ENCODE measurements at regions not wholly inside any gene's neighbourhood (a gene's known extent, or its start where the extent isn't known, plus 50 kb on each side); places are given as distances from the start of the nearest gene placed in this dataset.

DNA sequence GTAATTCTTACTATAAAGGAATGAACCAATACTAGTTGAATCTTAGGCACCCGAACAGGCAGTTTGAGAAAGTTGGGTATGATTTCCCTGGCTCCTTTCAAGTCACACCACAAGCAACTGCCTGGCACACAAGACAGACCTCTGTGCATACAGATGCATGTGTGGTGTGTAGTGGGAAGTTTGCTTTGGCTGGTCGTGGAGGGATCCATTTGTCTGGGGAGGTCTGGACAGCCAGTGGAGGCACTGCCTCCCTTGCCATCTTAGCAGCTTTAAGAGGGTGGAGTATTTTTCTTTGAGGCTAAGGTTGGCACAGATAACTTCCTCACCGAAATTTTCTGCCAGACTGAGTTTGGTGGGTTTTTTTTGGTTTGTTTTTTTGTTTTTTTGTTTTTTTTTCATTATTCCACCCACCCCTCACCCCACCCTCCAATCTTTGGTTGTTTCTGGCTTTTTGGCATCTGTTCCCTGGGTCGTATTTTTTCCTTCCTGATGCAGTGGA is 97.1 kb downstream of the TMEM212 start:
- Histone ChIP-seq H3K36me3 (no peaks in the 10 kb centered on the region), H3K4me3 (no peak overlapping the region), H3K9me3 (no peaks in the 10 kb centered on the region), H3K4me1 (peaks cover 0 to 5% (median 0%) of the 10 kb centered on the region in 3 donors), H3K27me3 (no peaks in the 10 kb centered on the region), H3K27ac (no peak overlapping the region)
- WGBS, 2 donors (ENCODE audit: low coverage in 1 of 2): 67% methylated on average over 4 of the region's 4 CpGs; no CpG with 5 or more reads in 1 of the 2 donors
- no peak for ATAC-seq
- TF ChIP-seq POLR2A (IDR thresholded peaks at IDR 0.05) (no peak), POLR2AphosphoS5 (IDR thresholded peaks at IDR 0.05) (no peak), EP300 (IDR thresholded peaks at IDR 0.05) (no peak)
- TF ChIP-seq, protein P1, sequence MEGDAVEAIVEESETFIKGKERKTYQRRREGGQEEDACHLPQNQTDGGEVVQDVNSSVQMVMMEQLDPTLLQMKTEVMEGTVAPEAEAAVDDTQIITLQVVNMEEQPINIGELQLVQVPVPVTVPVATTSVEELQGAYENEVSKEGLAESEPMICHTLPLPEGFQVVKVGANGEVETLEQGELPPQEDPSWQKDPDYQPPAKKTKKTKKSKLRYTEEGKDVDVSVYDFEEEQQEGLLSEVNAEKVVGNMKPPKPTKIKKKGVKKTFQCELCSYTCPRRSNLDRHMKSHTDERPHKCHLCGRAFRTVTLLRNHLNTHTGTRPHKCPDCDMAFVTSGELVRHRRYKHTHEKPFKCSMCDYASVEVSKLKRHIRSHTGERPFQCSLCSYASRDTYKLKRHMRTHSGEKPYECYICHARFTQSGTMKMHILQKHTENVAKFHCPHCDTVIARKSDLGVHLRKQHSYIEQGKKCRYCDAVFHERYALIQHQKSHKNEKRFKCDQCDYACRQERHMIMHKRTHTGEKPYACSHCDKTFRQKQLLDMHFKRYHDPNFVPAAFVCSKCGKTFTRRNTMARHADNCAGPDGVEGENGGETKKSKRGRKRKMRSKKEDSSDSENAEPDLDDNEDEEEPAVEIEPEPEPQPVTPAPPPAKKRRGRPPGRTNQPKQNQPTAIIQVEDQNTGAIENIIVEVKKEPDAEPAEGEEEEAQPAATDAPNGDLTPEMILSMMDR (IDR thresholded peaks at IDR 0.05): no peak

GRCh38 chr3:171943262-171944117 is 95.9 kb upstream of the FNDC3B start:
- no peak overlapping the region for H3K4me3 ChIP-seq
- no peaks in the 10 kb centered on the region for H3K36me3 ChIP-seq
- TF ChIP-seq POLR2A (IDR thresholded peaks at IDR 0.05): no peak
- TF ChIP-seq, protein P1 (IDR thresholded peaks at IDR 0.05): no peak
- TF ChIP-seq POLR2AphosphoS5 (IDR thresholded peaks at IDR 0.05): no peak
- no peak for TF ChIP-seq EP300 (IDR thresholded peaks at IDR 0.05)
- no peaks in the 10 kb centered on the region for H3K27me3 ChIP-seq
- ATAC-seq: no peak
- no peak overlapping the region for H3K27ac ChIP-seq
- H3K9me3 ChIP-seq: no peaks in the 10 kb centered on the region
- 91 to 97% methylated on average over 9 to 10 of the region's 17 CpGs for WGBS, 2 donors (ENCODE audit: low coverage in 1 of 2)
- peaks cover 0 to 5% (median 0%) of the 10 kb centered on the region in 3 donors for H3K4me1 ChIP-seq

DNA sequence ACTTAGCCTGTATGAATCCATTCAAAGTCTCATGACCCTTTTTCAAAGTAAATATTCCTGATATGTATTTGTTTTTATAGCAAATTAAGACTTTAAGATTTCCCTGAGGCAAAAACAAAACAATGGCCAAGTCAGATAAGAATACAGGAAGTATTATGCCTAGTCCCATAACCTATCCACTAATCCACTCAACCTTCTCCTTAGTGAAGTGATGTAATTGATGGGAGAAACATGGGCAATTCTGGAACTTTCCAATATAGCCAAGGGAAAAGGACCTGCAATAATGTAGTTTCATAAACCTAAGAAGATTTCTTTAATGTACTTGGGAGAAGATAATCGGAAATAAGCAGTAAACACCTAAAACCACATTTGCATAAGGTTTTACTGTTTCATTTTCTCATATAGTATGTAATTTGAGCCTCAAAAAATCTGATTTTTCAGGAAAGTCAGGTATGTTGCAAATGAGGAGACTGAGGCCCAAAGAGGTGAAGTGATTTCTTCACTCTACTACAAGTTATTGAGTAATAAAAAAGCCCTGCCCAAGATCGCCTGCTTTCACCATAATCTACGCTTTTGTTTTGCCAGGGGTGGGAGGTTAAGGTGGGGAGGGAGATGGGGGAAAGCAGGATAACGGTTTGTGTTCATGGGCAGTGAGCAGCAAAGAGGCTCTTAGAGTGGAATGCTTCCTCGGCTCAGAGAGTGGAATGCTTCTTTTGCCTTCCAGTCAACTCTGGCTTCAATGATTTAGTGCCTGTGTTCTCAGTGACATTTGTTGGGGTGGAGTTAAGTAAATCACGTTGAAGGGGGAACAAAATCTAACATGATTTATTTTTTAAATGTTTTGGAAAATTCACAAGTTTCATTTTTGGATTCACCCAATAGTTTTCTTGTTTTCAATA is 95.0 kb upstream of the FNDC3B start:
- Histone ChIP-seq H3K9me3 (no peaks in the 10 kb centered on the region), H3K27me3 (no peaks in the 10 kb centered on the region), H3K36me3 (no peaks in the 10 kb centered on the region), H3K4me1 (peaks cover 0 to 5% (median 0%) of the 10 kb centered on the region in 3 donors), H3K27ac (no peak overlapping the region), H3K4me3 (no peak overlapping the region)
- no peak for TF ChIP-seq POLR2AphosphoS5 (IDR thresholded peaks at IDR 0.05)
- TF ChIP-seq, protein P1 (IDR thresholded peaks at IDR 0.05): no peak
- TF ChIP-seq POLR2A (IDR thresholded peaks at IDR 0.05): no peak
- no peak for TF ChIP-seq EP300 (IDR thresholded peaks at IDR 0.05)
- 30 to 36% methylated on average over 4 to 6 of the region's 6 CpGs for WGBS, 2 donors (ENCODE audit: low coverage in 1 of 2)
- ATAC-seq: no peak

DNA sequence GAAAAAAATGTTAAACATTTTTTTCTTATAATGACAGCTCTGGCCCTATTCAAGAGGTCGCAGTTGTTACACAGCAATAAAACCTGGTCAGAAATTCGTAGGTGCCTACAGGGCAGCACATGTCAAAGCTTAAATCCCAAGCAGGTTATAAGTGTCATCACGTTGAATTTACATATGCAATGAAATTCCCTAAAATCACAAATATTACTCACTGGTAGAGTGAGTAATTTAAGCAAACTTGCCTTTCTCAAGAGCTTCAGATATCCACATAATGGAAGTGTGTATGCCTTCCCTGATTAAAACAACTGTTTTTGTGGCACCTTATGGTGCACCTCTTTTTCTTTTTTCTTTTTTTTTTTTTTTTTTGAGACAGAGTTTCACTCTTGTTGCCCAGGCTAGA is 90.7 kb upstream of the FNDC3B start:
- Histone ChIP-seq H3K27ac (no peak overlapping the region), H3K4me1 (peaks cover 0 to 10% (median 0%) of the 10 kb centered on the region in 3 donors), H3K9me3 (no peaks in the 10 kb centered on the region), H3K4me3 (no peak overlapping the region), H3K36me3 (no peaks in the 10 kb centered on the region), H3K27me3 (no peaks in the 10 kb centered on the region)
- WGBS, 2 donors (ENCODE audit: low coverage in 1 of 2): 64 to 74% methylated on average over 3 of the region's 3 CpGs
- TF ChIP-seq, protein P1 (IDR thresholded peaks at IDR 0.05): no peak
- TF ChIP-seq EP300 (IDR thresholded peaks at IDR 0.05) (no peak), POLR2A (IDR thresholded peaks at IDR 0.05) (no peak), POLR2AphosphoS5 (IDR thresholded peaks at IDR 0.05) (no peak)
- ATAC-seq: no peak

Data from gastroesophageal sphincter (tissue), 4 donors.